CD14-positive monocyte (primary cell): ENCODE measurements at regions not wholly inside any gene's neighbourhood (a gene's known extent, or its start where the extent isn't known, plus 50 kb on each side); places are given as distances from the start of the nearest gene placed in this dataset.

Experiments
- DNase-seq, 3 donors: peaks; one replicate each; pipeline ENCODE4 v3.0.0-alpha.2; 2011 to 2022
- H2AFZ ChIP-seq: 2 replicates; pipeline ENCODE4 v1.6.0; 2012; ENCODE audit warnings: mild to moderate bottlenecking, low read depth, low read length, inconsistent platforms; ENCODE audit not compliant: insufficient read depth, poor library complexity, severe bottlenecking
- H3K27ac ChIP-seq, 2 donors: 1 replicate in 1 of 2; 2 replicates in 1 of 2; pipeline ENCODE4 v1.5.1; 2012 to 2013; ENCODE audit warnings: low read length in 2 of 2, control low read depth in 1 of 2, inconsistent platforms in 1 of 2, low read depth in 1 of 2, mild to moderate bottlenecking in 1 of 2
- H3K27me3 ChIP-seq, 2 donors: one replicate each; pipeline versions ENCODE4 v1.6.0 to v1.6.1; 2011 to 2013; ENCODE audit warnings: low read length in 2 of 2; ENCODE audit not compliant: control insufficient read depth in 2 of 2, insufficient read depth in 2 of 2
- H3K36me3 ChIP-seq, 2 donors: replicated peaks in 1 of 2; 1 replicate in 1 of 2; 2 replicates in 1 of 2; pipeline versions ENCODE4 v1.5.1 to v1.6.1; 2012 to 2013; ENCODE audit warnings: low read length in 2 of 2, control low read depth in 1 of 2, inconsistent platforms in 1 of 2, mild to moderate bottlenecking in 1 of 2; ENCODE audit not compliant: insufficient read depth in 2 of 2, control insufficient read depth in 1 of 2
- H3K4me1 ChIP-seq, 2 donors: 1 replicate in 1 of 2; 2 replicates in 1 of 2; pipeline versions ENCODE4 v1.5.1 to v1.6.1; 2012 to 2013; ENCODE audit warnings: low read length in 2 of 2, control low read depth in 1 of 2, inconsistent platforms in 1 of 2, mild to moderate bottlenecking in 1 of 2, moderate library complexity in 1 of 2; ENCODE audit not compliant: insufficient read depth in 2 of 2, control insufficient read depth in 1 of 2
- H3K4me2 ChIP-seq: replicated peaks from 2 replicates; pipeline ENCODE3; 2012; ENCODE audit warnings: low read length, moderate library complexity, mild to moderate bottlenecking; ENCODE audit not compliant: poor library complexity, severe bottlenecking; ENCODE audit errors: extremely low read depth
- H3K4me3 ChIP-seq, 3 experiments: fragments of 200-600 bp in 1 of 3; sonication (generic) in 1 of 3; replicated peaks in 1 of 3; 1 replicate in 2 of 3; 2 replicates in 1 of 3; pipeline ENCODE4 v1.5.1; 2011 to 2013; ENCODE audit warnings: low read length in 3 of 3, mild to moderate bottlenecking in 3 of 3, control low read depth in 2 of 3, low read depth in 2 of 3, inconsistent platforms in 1 of 3, moderate library complexity in 1 of 3
- H3K79me2 ChIP-seq: 2 replicates; pipeline ENCODE4 v1.6.0; 2012; ENCODE audit warnings: mild to moderate bottlenecking, control low read depth, inconsistent platforms, low read length, moderate library complexity; ENCODE audit not compliant: insufficient read depth
- H3K9ac ChIP-seq: 2 replicates; pipeline ENCODE4 v1.6.0; 2017; ENCODE audit warnings: low read length, mild to moderate bottlenecking; ENCODE audit not compliant: insufficient read depth, poor library complexity, severe bottlenecking
- H3K9me3 ChIP-seq, 2 donors: replicated peaks in 1 of 2; 1 replicate in 1 of 2; 2 replicates in 1 of 2; pipeline versions ENCODE4 v1.5.1 to v1.6.1; 2012 to 2013; ENCODE audit warnings: low read length in 2 of 2, control low read depth in 1 of 2; ENCODE audit not compliant: control insufficient read depth in 1 of 2, insufficient read depth in 1 of 2
- H4K20me1 ChIP-seq: 2 replicates; pipeline ENCODE4 v1.6.0; 2012; ENCODE audit warnings: mild to moderate bottlenecking, low read length, control low read depth, moderate library complexity; ENCODE audit not compliant: insufficient read depth
- H3K27ac Mint-ChIP-seq, 7 donors: one replicate each; pipeline ENCODE4 v1.8.0; 2020; ENCODE audit warnings: mild to moderate bottlenecking in 7 of 7, mixed read lengths in 7 of 7, moderate library complexity in 6 of 7, inconsistent platforms in 2 of 7
- H3K27me3 Mint-ChIP-seq, 3 donors: one replicate each; pipeline ENCODE4 v1.8.0; 2021 to 2022; ENCODE audit warnings: low read depth in 3 of 3, mild to moderate bottlenecking in 3 of 3, mixed read lengths in 3 of 3, moderate library complexity in 3 of 3, inconsistent platforms in 1 of 3
- H3K36me3 Mint-ChIP-seq, 2 donors: one replicate each; pipeline ENCODE4 v1.8.0; 2020; ENCODE audit warnings: mixed read lengths in 2 of 2, inconsistent platforms in 1 of 2, mild to moderate bottlenecking in 1 of 2
- H3K4me1 Mint-ChIP-seq: one replicate; pipeline ENCODE4 v1.8.0; 2020; ENCODE audit warnings: mild to moderate bottlenecking, mixed read lengths
- H3K4me3 Mint-ChIP-seq, 2 donors: one replicate each; pipeline ENCODE4 v1.8.0; 2020; ENCODE audit warnings: mild to moderate bottlenecking in 2 of 2, mixed read lengths in 2 of 2, moderate library complexity in 1 of 2
- H3K9me3 Mint-ChIP-seq, 7 donors: one replicate each; pipeline ENCODE4 v1.8.0; 2020 to 2022; ENCODE audit warnings: mixed read lengths in 7 of 7, mild to moderate bottlenecking in 6 of 7, moderate library complexity in 6 of 7, inconsistent platforms in 2 of 7
- CTCF ChIP-seq: fragments of 200-600 bp; IDR thresholded peaks from one replicate; pipeline ENCODE4 v1.8.0; 2022; ENCODE audit warnings: antibody characterized with exemption, mild to moderate bottlenecking
- WGBS: methylation state at CpG from one replicate; pipeline ENCODE4 v1.1.5; 2013; ENCODE audit warnings: missing lambda C conversion rate; ENCODE audit not compliant: insufficient coverage; 5-methylcytosine and 5-hydroxymethylcytosine counted together
- intact Hi-C, 2 donors: fragments of 100-400 bp; cut with micrococcal nuclease; formaldehyde crosslinking; loops; one replicate each; pipeline versions ENCODE4 v1.15.0 to v1.15.1; 2023

- TF ChIP-seq CTCF, result no peak
- WGBS, result 100% methylated on average over 1 of the region's 5 CpGs
- no peak overlapping the region for H2AFZ ChIP-seq
- DNase-seq, result no peak
- peaks cover 0 to 9% (median 4%) of the 10 kb centered on the region in 7 donors for H3K9me3 Mint-ChIP-seq
- peaks cover 1 to 7% (median 2%) of the 10 kb centered on the region in 3 donors for H3K27me3 Mint-ChIP-seq
- H3K27ac ChIP-seq, result no peak overlapping the region
- H3K4me2 ChIP-seq, result no peak overlapping the region
- H3K9me3 ChIP-seq, result no peaks in the 10 kb centered on the region
- no peaks in the 10 kb centered on the region for H3K36me3 Mint-ChIP-seq
- no peaks in the 10 kb centered on the region for H3K79me2 ChIP-seq
- no peaks in the 10 kb centered on the region for H4K20me1 ChIP-seq
- no peaks in the 10 kb centered on the region for H3K4me1 Mint-ChIP-seq
- H3K27ac Mint-ChIP-seq, result no peak overlapping the region
- H3K4me1 ChIP-seq, result no peaks in the 10 kb centered on the region
- intact Hi-C loops, result no loop called here
- H3K9ac ChIP-seq, result no peak overlapping the region
- H3K36me3 ChIP-seq, result no peaks in the 10 kb centered on the region
- no peaks in the 10 kb centered on the region for H3K27me3 ChIP-seq
- H3K4me3 Mint-ChIP-seq, result no peak overlapping the region
- H3K4me3 ChIP-seq, result no peak overlapping the region
These were observed 119.5 kb upstream of the RAB12 start for GRCh38 chr18:8489761-8490160.

DNA sequence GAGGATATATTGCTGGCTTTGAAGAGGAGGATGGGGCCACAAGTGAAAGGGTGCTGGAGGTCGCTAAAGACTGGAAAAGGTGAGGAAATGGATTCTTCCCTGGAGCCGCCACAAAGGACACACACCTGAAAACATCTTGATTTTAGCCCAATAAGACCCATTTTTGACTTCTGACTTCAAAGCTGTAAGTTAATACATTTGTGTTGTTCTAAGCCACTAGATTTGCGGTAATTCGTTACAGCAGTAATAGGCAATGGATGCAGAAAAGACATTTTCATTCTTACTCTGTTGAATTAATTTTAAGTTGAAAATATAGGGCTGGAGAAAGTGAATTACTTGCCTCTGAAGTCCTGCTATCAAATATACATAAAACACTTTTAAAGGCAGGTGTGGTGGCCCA is 117.7 kb upstream of the RAB12 start:
- H3K79me2 ChIP-seq, result no peaks in the 10 kb centered on the region
- H3K27me3 ChIP-seq, result no peaks in the 10 kb centered on the region
- no peaks in the 10 kb centered on the region for H3K9me3 ChIP-seq
- Mint-ChIP-seq H3K27me3 (peaks cover 0 to 14% (median 2%) of the 10 kb centered on the region in 3 donors), H3K4me1 (no peaks in the 10 kb centered on the region), H3K9me3 (peaks cover 0 to 9% (median 4%) of the 10 kb centered on the region in 7 donors), H3K36me3 (no peaks in the 10 kb centered on the region), H3K4me3 (no peak overlapping the region), H3K27ac (no peak overlapping the region)
- no peak overlapping the region for H3K9ac ChIP-seq
- H4K20me1 ChIP-seq, result no peaks in the 10 kb centered on the region
- H2AFZ ChIP-seq, result no peak overlapping the region
- TF ChIP-seq CTCF, result no peak
- intact Hi-C loops, result no loop called here
- H3K36me3 ChIP-seq, result no peaks in the 10 kb centered on the region
- H3K4me1 ChIP-seq, result no peaks in the 10 kb centered on the region
- DNase-seq, result no peak
- H3K27ac ChIP-seq, result no peak overlapping the region
- H3K4me3 ChIP-seq, result no peak overlapping the region
- no CpG with 5 or more reads among the region's 4 CpGs for WGBS
- no peak overlapping the region for H3K4me2 ChIP-seq
